ENCODE measurements at regions not wholly inside any gene's neighbourhood (a gene's known extent, or its start where the extent isn't known, plus 50 kb on each side); places are given as distances from the start of the nearest gene placed in this dataset.

- Histone ChIP-seq H3K9me3 (no peaks in the 10 kb centered on the region), H3K4me3 (no peak overlapping the region), H3K9ac (ENCODE audit: low read depth in 2 of 2, low read length in 2 of 2) (no peak overlapping the region), H3K27me3 (no peaks in the 10 kb centered on the region), H3K4me1 (no peaks in the 10 kb centered on the region), H3K27ac (no peak overlapping the region), H3K36me3 (no peaks in the 10 kb centered on the region)
- no peak for DNase-seq
- TF ChIP-seq CTCF (IDR thresholded peaks at IDR 0.05) = no peak
- intact Hi-C loops (cut with DNase I) = no loop called here
Measured at GRCh38 chr4:164023214-164023613, 528.7 kb downstream of the TMA16 start.

GRCh38 chr4:164027805-164028204 is 533.3 kb downstream of the TMA16 start:
- no peak overlapping the region for H3K4me3 ChIP-seq
- TF ChIP-seq CTCF (IDR thresholded peaks at IDR 0.05) = no peak
- H3K36me3 ChIP-seq = no peaks in the 10 kb centered on the region
- DNase-seq = no peak
- H3K9ac ChIP-seq (ENCODE audit: low read depth in 2 of 2, low read length in 2 of 2) = no peak overlapping the region
- no peak overlapping the region for H3K27ac ChIP-seq
- no peaks in the 10 kb centered on the region for H3K4me1 ChIP-seq
- intact Hi-C loops (cut with DNase I) = no loop called here
- no peaks in the 10 kb centered on the region for H3K9me3 ChIP-seq
- no peaks in the 10 kb centered on the region for H3K27me3 ChIP-seq

GRCh38 chr4:164039482-164039881 is 545.0 kb downstream of the TMA16 start:
- no peaks in the 10 kb centered on the region for H3K4me1 ChIP-seq
- H3K4me3 ChIP-seq = no peak overlapping the region
- H3K9ac ChIP-seq (ENCODE audit: low read depth in 2 of 2, low read length in 2 of 2) = no peak overlapping the region
- H3K9me3 ChIP-seq = no peaks in the 10 kb centered on the region
- no peaks in the 10 kb centered on the region for H3K27me3 ChIP-seq
- intact Hi-C loops (cut with DNase I) = no loop called here
- no peaks in the 10 kb centered on the region for H3K36me3 ChIP-seq
- no peak for TF ChIP-seq CTCF (IDR thresholded peaks at IDR 0.05)
- DNase-seq = no peak
- no peak overlapping the region for H3K27ac ChIP-seq

GRCh38 chr4:164056426-164057142 is 562.1 kb downstream of the TMA16 start:
- Histone ChIP-seq H3K27me3 (no peaks in the 10 kb centered on the region), H3K9ac (ENCODE audit: low read depth in 2 of 2, low read length in 2 of 2) (no peak overlapping the region), H3K4me1 (no peaks in the 10 kb centered on the region), H3K9me3 (no peaks in the 10 kb centered on the region), H3K36me3 (no peaks in the 10 kb centered on the region), H3K4me3 (no peak overlapping the region), H3K27ac (no peak overlapping the region)
- DNase-seq = no peak
- intact Hi-C loops (cut with DNase I) = no loop called here
- no peak for TF ChIP-seq CTCF (IDR thresholded peaks at IDR 0.05)

GRCh38 chr4:164058776-164059445 is 564.4 kb downstream of the TMA16 start:
- no peak for TF ChIP-seq CTCF (IDR thresholded peaks at IDR 0.05)
- intact Hi-C loops (cut with DNase I) = no loop called here

More at GRCh38 chr4:164058776-164059445, 564.4 kb downstream of the TMA16 start:
- H3K9ac ChIP-seq (ENCODE audit: low read depth in 2 of 2, low read length in 2 of 2) = no peak overlapping the region
- H3K27ac ChIP-seq = no peak overlapping the region
- H3K4me1 ChIP-seq = no peaks in the 10 kb centered on the region
- H3K9me3 ChIP-seq = no peaks in the 10 kb centered on the region
- H3K4me3 ChIP-seq = no peak overlapping the region
- DNase-seq = no peak
- H3K27me3 ChIP-seq = no peaks in the 10 kb centered on the region
- no peaks in the 10 kb centered on the region for H3K36me3 ChIP-seq
